Activated CD4-positive, alpha-beta T cell treated with anti-CD3 and anti-CD28 coated beads, Interleukin-2, amount 10 ng/mL, durations not matched to agents 7 days and 5 days (primary cell): ENCODE measurements at regions not wholly inside any gene's neighbourhood (a gene's known extent, or its start where the extent isn't known, plus 50 kb on each side); places are given as distances from the start of the nearest gene placed in this dataset.
A peak's percentile ranks its signal among the peaks of the same experiment; 100 is the strongest.

ENCODE experiments used
- CTCF ChIA-PET: fragments of 350-600 bp; sonication (Branson Sonifier 250); formaldehyde crosslinking; loops from one replicate; lab custom pipeline; 2021; ENCODE audit warnings: antibody characterized with exemption; lab: Charles Lee
- POLR2A ChIA-PET: fragments of 350-600 bp; sonication (Branson Sonifier 250); formaldehyde crosslinking; loops from one replicate; lab custom pipeline; 2021; ENCODE audit warnings: antibody characterized with exemption; lab: Charles Lee
- DNase-seq: peaks from one replicate; pipeline ENCODE4 v3.0.0-alpha.2; 2020
- H3K27ac Mint-ChIP-seq: one replicate; pipeline ENCODE4 v1.8.0; 2021; ENCODE audit warnings: mild to moderate bottlenecking, moderate library complexity, mixed read lengths
- H3K27me3 Mint-ChIP-seq: one replicate; pipeline ENCODE4 v1.8.0; 2021; ENCODE audit warnings: mixed read lengths
- H3K36me3 Mint-ChIP-seq: one replicate; pipeline ENCODE4 v1.8.0; 2021; ENCODE audit warnings: low read depth, mixed read lengths
- H3K4me1 Mint-ChIP-seq: one replicate; pipeline ENCODE4 v1.8.0; 2021; ENCODE audit warnings: mixed read lengths
- H3K4me3 Mint-ChIP-seq: one replicate; pipeline ENCODE4 v1.8.0; 2021; ENCODE audit warnings: mild to moderate bottlenecking, moderate library complexity, mixed read lengths
- H3K9me3 Mint-ChIP-seq: one replicate; pipeline ENCODE4 v1.8.0; 2021; ENCODE audit warnings: mixed read lengths

GRCh38 chr20:40942006-40942405 lies 86.6 kb upstream of the TOP1 start:
- no peaks in the 10 kb centered on the region for H3K4me1 Mint-ChIP-seq
- POLR2A ChIA-PET = no interaction called here
- H3K9me3 Mint-ChIP-seq = no peaks in the 10 kb centered on the region

GRCh38 chr20:40942775-40943174 lies 85.8 kb upstream of the TOP1 start:
- no peak for DNase-seq
- Mint-ChIP-seq H3K27me3 (no peaks in the 10 kb centered on the region), H3K36me3 (no peaks in the 10 kb centered on the region), H3K9me3 (no peaks in the 10 kb centered on the region), H3K4me1 (no peaks in the 10 kb centered on the region), H3K27ac (no peak overlapping the region), H3K4me3 (no peak overlapping the region)
- CTCF ChIA-PET = interaction anchor here (0.6 kb wide), 1 partner anchor 1466 kb away, joined by 3 read pairs; no protein-coding TSS in a partner anchor
- POLR2A ChIA-PET = no interaction called here

More at GRCh38 chr20:40942006-40942405, 86.6 kb upstream of the TOP1 start:
- CTCF ChIA-PET = interaction anchor here (0.6 kb wide), 1 partner anchor 1465 kb away, joined by 3 read pairs; no protein-coding TSS in a partner anchor
- Mint-ChIP-seq H3K27ac (no peak overlapping the region), H3K27me3 (peaks cover 5% of the 10 kb centered on the region), H3K4me3 (no peak overlapping the region), H3K36me3 (no peaks in the 10 kb centered on the region)
- DNase-seq = no peak

- no peaks in the 10 kb centered on the region for H3K36me3 Mint-ChIP-seq
- no peaks in the 10 kb centered on the region for H3K9me3 Mint-ChIP-seq
- ChIA-PET POLR2A (no interaction called here), CTCF (no interaction called here)
- H3K27ac Mint-ChIP-seq = no peak overlapping the region
- no peak for DNase-seq
- H3K4me3 Mint-ChIP-seq = no peak overlapping the region
- H3K27me3 Mint-ChIP-seq = peaks cover 2% of the 10 kb centered on the region
- H3K4me1 Mint-ChIP-seq = no peaks in the 10 kb centered on the region
These were observed 85.0 kb upstream of the TOP1 start for GRCh38 chr20:40943591-40943990.

- ChIA-PET CTCF (no interaction called here), POLR2A (no interaction called here)
- H3K4me3 Mint-ChIP-seq = no peak overlapping the region
- H3K4me1 Mint-ChIP-seq = no peaks in the 10 kb centered on the region
- H3K36me3 Mint-ChIP-seq = no peaks in the 10 kb centered on the region
- no peaks in the 10 kb centered on the region for H3K9me3 Mint-ChIP-seq
- no peak overlapping the region for H3K27ac Mint-ChIP-seq
- H3K27me3 Mint-ChIP-seq = peaks cover 2% of the 10 kb centered on the region
- DNase-seq = no peak
These were observed 83.4 kb upstream of the TOP1 start for GRCh38 chr20:40945189-40945588.

- Mint-ChIP-seq H3K9me3 (no peaks in the 10 kb centered on the region), H3K27ac (no peak overlapping the region), H3K4me1 (no peaks in the 10 kb centered on the region), H3K36me3 (no peaks in the 10 kb centered on the region), H3K27me3 (peaks cover 2% of the 10 kb centered on the region), H3K4me3 (no peak overlapping the region)
- POLR2A ChIA-PET = no interaction called here
- CTCF ChIA-PET = no interaction called here
- peak; percentile 16 for DNase-seq
These were observed 82.7 kb upstream of the TOP1 start for GRCh38 chr20:40945754-40946450.

GRCh38 chr20:40946451-40946850 lies 82.2 kb upstream of the TOP1 start:
- ChIA-PET POLR2A (no interaction called here), CTCF (interaction anchor here (1.1 kb wide), 1 partner anchor 17 kb away, joined by 3 read pairs; no protein-coding TSS in a partner anchor)
- H3K4me1 Mint-ChIP-seq = no peaks in the 10 kb centered on the region
- H3K27ac Mint-ChIP-seq = no peak overlapping the region
- H3K36me3 Mint-ChIP-seq = no peaks in the 10 kb centered on the region
- no peak for DNase-seq
- H3K27me3 Mint-ChIP-seq = peaks cover 2% of the 10 kb centered on the region
- no peak overlapping the region for H3K4me3 Mint-ChIP-seq
- no peaks in the 10 kb centered on the region for H3K9me3 Mint-ChIP-seq

- H3K4me3 Mint-ChIP-seq = no peak overlapping the region
- no peak overlapping the region for H3K27ac Mint-ChIP-seq
- CTCF ChIA-PET = interaction anchor here (1.4 kb wide), 1 partner anchor 32 kb away, joined by 3 read pairs; no protein-coding TSS in a partner anchor
These were observed 80.0 kb upstream of the TOP1 start for GRCh38 chr20:40948465-40949267.

GRCh38 chr20:40949346-40949745 lies 79.3 kb upstream of the TOP1 start:
- ChIA-PET POLR2A (no interaction called here), CTCF (interaction anchor here (1.2 to 1.4 kb wide), 2 partner anchors 14 to 31 kb away, joined by 3 read pairs; no protein-coding TSS in a partner anchor)
- Mint-ChIP-seq H3K27ac (no peak overlapping the region), H3K36me3 (no peaks in the 10 kb centered on the region), H3K9me3 (peaks cover 4% of the 10 kb centered on the region), H3K4me3 (no peak overlapping the region), H3K27me3 (peaks cover 8% of the 10 kb centered on the region), H3K4me1 (no peaks in the 10 kb centered on the region)
- no peak for DNase-seq

More at GRCh38 chr20:40948465-40949267, 80.0 kb upstream of the TOP1 start:
- Mint-ChIP-seq H3K36me3 (no peaks in the 10 kb centered on the region), H3K27me3 (peaks cover 6% of the 10 kb centered on the region), H3K9me3 (no peaks in the 10 kb centered on the region), H3K4me1 (no peaks in the 10 kb centered on the region)
- POLR2A ChIA-PET = no interaction called here
- DNase-seq = no peak

GRCh38 chr20:40952136-40952535 lies 76.5 kb upstream of the TOP1 start:
- Mint-ChIP-seq H3K4me1 (no peaks in the 10 kb centered on the region), H3K36me3 (no peaks in the 10 kb centered on the region), H3K9me3 (peaks cover 7% of the 10 kb centered on the region), H3K27me3 (peaks cover 13% of the 10 kb centered on the region), H3K27ac (no peak overlapping the region), H3K4me3 (no peak overlapping the region)
- ChIA-PET POLR2A (no interaction called here), CTCF (interaction anchor here (3.6 kb wide), 1 partner anchor 11 kb away, joined by 18 read pairs; no protein-coding TSS in a partner anchor)
- no peak for DNase-seq

GRCh38 chr20:40953416-40953815 lies 75.2 kb upstream of the TOP1 start:
- Mint-ChIP-seq H3K27me3 (peaks cover 10% of the 10 kb centered on the region), H3K27ac (no peak overlapping the region), H3K9me3 (peaks cover 7% of the 10 kb centered on the region), H3K4me1 (no peaks in the 10 kb centered on the region), H3K4me3 (no peak overlapping the region), H3K36me3 (no peaks in the 10 kb centered on the region)
- POLR2A ChIA-PET = interaction anchor here (0.8 kb wide), 1 partner anchor 1136 kb away, joined by 3 read pairs; no protein-coding TSS in a partner anchor
- CTCF ChIA-PET = interaction anchor here (1.1 to 3.6 kb wide), 3 partner anchors 10 to 209 kb away, joined by 3 to 18 read pairs (median 3); no protein-coding TSS in a partner anchor
- DNase-seq = no peak

GRCh38 chr20:40953856-40954255 lies 74.8 kb upstream of the TOP1 start:
- H3K4me3 Mint-ChIP-seq = no peak overlapping the region
- peaks cover 15% of the 10 kb centered on the region for H3K27me3 Mint-ChIP-seq
- POLR2A ChIA-PET = interaction anchor here (0.8 kb wide), 1 partner anchor 1136 kb away, joined by 3 read pairs; no protein-coding TSS in a partner anchor
- peaks cover 7% of the 10 kb centered on the region for H3K9me3 Mint-ChIP-seq
- no peaks in the 10 kb centered on the region for H3K4me1 Mint-ChIP-seq
- no peak for DNase-seq
- H3K36me3 Mint-ChIP-seq = no peaks in the 10 kb centered on the region
- CTCF ChIA-PET = interaction anchor here (1.1 to 3.6 kb wide), 3 partner anchors 9 to 210 kb away, joined by 3 to 18 read pairs (median 3); no protein-coding TSS in a partner anchor
- no peak overlapping the region for H3K27ac Mint-ChIP-seq

GRCh38 chr20:40954521-40955165 lies 74.0 kb upstream of the TOP1 start:
- H3K36me3 Mint-ChIP-seq = no peaks in the 10 kb centered on the region
- CTCF ChIA-PET = interaction anchor here (0.6 to 3.6 kb wide), 3 partner anchors 8 to 91 kb away, joined by 3 to 18 read pairs (median 4); no protein-coding TSS in a partner anchor
- no peak overlapping the region for H3K4me3 Mint-ChIP-seq
- DNase-seq = no peak
- H3K9me3 Mint-ChIP-seq = peaks cover 7% of the 10 kb centered on the region
- peaks cover 19% of the 10 kb centered on the region for H3K27me3 Mint-ChIP-seq
- H3K27ac Mint-ChIP-seq = no peak overlapping the region
- POLR2A ChIA-PET = no interaction called here
- H3K4me1 Mint-ChIP-seq = no peaks in the 10 kb centered on the region
